ENCODE measurements at regions not wholly inside any gene's neighbourhood (a gene's known extent, or its start where the extent isn't known, plus 50 kb on each side); places are given as distances from the start of the nearest gene placed in this dataset.

GRCh38 chr6:19550380-19550779, 286.8 kb upstream of the ID4 start:
- TF ChIP-seq, protein P1, sequence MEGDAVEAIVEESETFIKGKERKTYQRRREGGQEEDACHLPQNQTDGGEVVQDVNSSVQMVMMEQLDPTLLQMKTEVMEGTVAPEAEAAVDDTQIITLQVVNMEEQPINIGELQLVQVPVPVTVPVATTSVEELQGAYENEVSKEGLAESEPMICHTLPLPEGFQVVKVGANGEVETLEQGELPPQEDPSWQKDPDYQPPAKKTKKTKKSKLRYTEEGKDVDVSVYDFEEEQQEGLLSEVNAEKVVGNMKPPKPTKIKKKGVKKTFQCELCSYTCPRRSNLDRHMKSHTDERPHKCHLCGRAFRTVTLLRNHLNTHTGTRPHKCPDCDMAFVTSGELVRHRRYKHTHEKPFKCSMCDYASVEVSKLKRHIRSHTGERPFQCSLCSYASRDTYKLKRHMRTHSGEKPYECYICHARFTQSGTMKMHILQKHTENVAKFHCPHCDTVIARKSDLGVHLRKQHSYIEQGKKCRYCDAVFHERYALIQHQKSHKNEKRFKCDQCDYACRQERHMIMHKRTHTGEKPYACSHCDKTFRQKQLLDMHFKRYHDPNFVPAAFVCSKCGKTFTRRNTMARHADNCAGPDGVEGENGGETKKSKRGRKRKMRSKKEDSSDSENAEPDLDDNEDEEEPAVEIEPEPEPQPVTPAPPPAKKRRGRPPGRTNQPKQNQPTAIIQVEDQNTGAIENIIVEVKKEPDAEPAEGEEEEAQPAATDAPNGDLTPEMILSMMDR (IDR thresholded peaks at IDR 0.05) = no peak
- no peak for TF ChIP-seq ZFX (IDR thresholded peaks at IDR 0.05; ENCODE audit: borderline replicate concordance)
- no peak overlapping the region for H3K27ac ChIP-seq

- TF ChIP-seq, protein P1 (IDR thresholded peaks at IDR 0.05) = no peak
- no peak for TF ChIP-seq ZFX (IDR thresholded peaks at IDR 0.05; ENCODE audit: borderline replicate concordance)
- H3K27ac ChIP-seq = no peak overlapping the region
Observed at GRCh38 chr6:19551611-19552010, 285.6 kb upstream of the ID4 start.

DNA sequence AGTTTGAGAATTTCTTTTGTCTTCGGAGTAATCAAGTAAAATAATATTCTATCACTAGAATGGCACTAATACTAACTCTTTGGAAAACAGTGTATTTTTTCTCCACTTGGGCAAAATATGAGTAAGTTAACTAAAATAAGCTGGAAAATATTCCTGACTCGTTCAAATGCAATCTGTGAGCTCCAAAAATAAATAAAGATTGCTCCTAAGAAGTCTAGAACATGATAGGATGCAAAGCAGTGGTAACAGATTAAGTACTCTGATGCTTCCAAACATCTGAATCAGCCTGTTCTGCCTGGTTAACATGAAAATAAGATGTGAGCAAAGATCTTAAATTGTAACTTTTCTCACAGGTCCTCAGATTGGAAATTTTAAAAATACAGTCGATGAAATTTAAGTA, 285.1 kb upstream of the ID4 start:
- TF ChIP-seq, protein P1 (IDR thresholded peaks at IDR 0.05) = no peak
- TF ChIP-seq ZFX (IDR thresholded peaks at IDR 0.05; ENCODE audit: borderline replicate concordance) = no peak

GRCh38 chr6:19552588-19552987, 284.6 kb upstream of the ID4 start:
- no peak for TF ChIP-seq ZFX (IDR thresholded peaks at IDR 0.05; ENCODE audit: borderline replicate concordance)
- TF ChIP-seq, protein P1 (IDR thresholded peaks at IDR 0.05) = no peak
- no peak overlapping the region for H3K27ac ChIP-seq

More for the DNA sequence above, 285.1 kb upstream of the ID4 start:
- no peak overlapping the region for H3K27ac ChIP-seq

GRCh38 chr6:19554356-19555225, 282.6 kb upstream of the ID4 start:
- H3K27ac ChIP-seq = no peak overlapping the region
- TF ChIP-seq, protein P1 (IDR thresholded peaks at IDR 0.05) = no peak
- no peak for TF ChIP-seq ZFX (IDR thresholded peaks at IDR 0.05; ENCODE audit: borderline replicate concordance)

DNA sequence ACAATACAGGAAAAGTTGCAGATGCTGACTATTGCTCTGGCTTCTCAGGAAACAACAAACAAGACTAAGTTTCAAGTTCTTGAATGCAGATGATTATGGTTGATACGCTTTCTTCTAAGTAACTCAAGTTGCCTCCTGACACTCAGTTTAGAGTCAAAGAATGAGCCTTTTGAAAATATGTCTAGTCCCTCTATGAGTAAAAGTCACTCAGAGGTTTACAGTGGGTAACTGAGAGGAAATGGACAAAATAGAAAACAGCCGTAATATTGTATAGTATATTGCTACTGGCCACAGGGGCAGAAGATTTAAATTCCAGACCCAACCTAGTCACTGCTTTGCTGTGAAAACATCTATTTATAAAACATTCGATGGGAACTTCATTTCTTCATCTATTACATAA, 280.0 kb upstream of the ID4 start:
- TF ChIP-seq, protein P1 (IDR thresholded peaks at IDR 0.05) = no peak
- no peak for TF ChIP-seq ZFX (IDR thresholded peaks at IDR 0.05; ENCODE audit: borderline replicate concordance)

DNA sequence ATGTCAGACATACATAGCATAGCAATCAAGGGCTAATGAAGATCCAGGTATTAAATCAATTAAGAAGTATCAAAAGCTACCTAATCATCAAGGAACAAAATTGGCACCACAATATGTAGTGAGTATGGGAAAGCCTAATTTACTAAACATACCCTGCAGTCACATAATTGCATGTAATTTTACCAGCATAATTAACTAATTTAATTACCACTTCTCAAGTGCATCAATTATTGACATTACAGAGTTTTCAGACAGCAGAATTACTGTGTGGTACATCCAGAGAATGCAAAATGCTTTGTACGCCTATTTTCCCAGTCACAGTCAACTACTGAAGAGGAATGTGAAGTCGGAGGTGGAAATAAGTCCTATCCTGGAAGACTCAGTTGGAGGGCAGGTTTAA, 279.0 kb upstream of the ID4 start:
- no peak overlapping the region for H3K27ac ChIP-seq
- TF ChIP-seq, protein P1 (IDR thresholded peaks at IDR 0.05) = no peak
- no peak for TF ChIP-seq ZFX (IDR thresholded peaks at IDR 0.05; ENCODE audit: borderline replicate concordance)

More for the DNA sequence above, 280.0 kb upstream of the ID4 start:
- no peak overlapping the region for H3K27ac ChIP-seq
